Suprapubic skin (tissue), 4 donors: ENCODE measurements at regions not wholly inside any gene's neighbourhood (a gene's known extent, or its start where the extent isn't known, plus 50 kb on each side); places are given as distances from the start of the nearest gene placed in this dataset.

Experiments used
- DNase-seq, 2 donors: peaks; one replicate each; pipeline ENCODE4 v3.0.0-alpha.2; 2019; ENCODE audit warnings: low spot score in 2 of 2
- H3K27ac ChIP-seq: fragments of 200-600 bp; sonication (generic); one replicate; pipeline ENCODE4 v1.5.1; 2019
- H3K27me3 ChIP-seq: fragments of 200-600 bp; sonication (generic); one replicate; pipeline ENCODE4 v1.5.1; 2019
- H3K36me3 ChIP-seq: fragments of 200-600 bp; sonication (generic); one replicate; pipeline ENCODE4 v1.5.1; 2019
- H3K4me1 ChIP-seq: fragments of 200-600 bp; sonication (generic); one replicate; pipeline ENCODE4 v1.5.1; 2019
- H3K4me3 ChIP-seq: fragments of 200-600 bp; sonication (generic); one replicate; pipeline ENCODE4 v1.5.1; 2019; ENCODE audit warnings: mild to moderate bottlenecking
- H3K9me3 ChIP-seq: fragments of 200-600 bp; sonication (generic); one replicate; pipeline ENCODE4 v1.5.1; 2019
- CTCF ChIP-seq, 2 donors: fragments of 200-600 bp in 1 of 2; fragments of 450-650 bp in 1 of 2; sonication (generic) in 1 of 2; IDR thresholded peaks; one replicate each; pipeline ENCODE4 v1.5.1; 2016 to 2019; ENCODE audit warnings: antibody characterized with exemption in 2 of 2, mild to moderate bottlenecking in 1 of 2, moderate library complexity in 1 of 2
- EP300 ChIP-seq: sonication (generic); formaldehyde crosslinking; IDR thresholded peaks from one replicate; pipeline ENCODE4 v1.6.1; 2017; ENCODE audit warnings: antibody characterized with exemption
- POLR2A ChIP-seq, 2 donors: fragments of 450-650 bp; IDR thresholded peaks; one replicate each; pipeline ENCODE4 v1.6.1; 2017; ENCODE audit warnings: antibody characterized with exemption in 2 of 2, mild to moderate bottlenecking in 2 of 2, moderate library complexity in 2 of 2
- POLR2AphosphoS5 ChIP-seq, 3 donors: sonication (generic); formaldehyde crosslinking; IDR thresholded peaks; one replicate each; pipeline ENCODE4 v1.6.1; 2017; ENCODE audit warnings: antibody characterized with exemption in 3 of 3
- WGBS: methylation state at CpG from one replicate; pipeline ENCODE4 v1.1.5; 2018; 5-methylcytosine and 5-hydroxymethylcytosine counted together

- Histone ChIP-seq H3K36me3 (no peaks in the 10 kb centered on the region), H3K4me3 (no peak overlapping the region), H3K27me3 (no peaks in the 10 kb centered on the region), H3K4me1 (peaks cover 10% of the 10 kb centered on the region), H3K9me3 (no peaks in the 10 kb centered on the region), H3K27ac (no peak overlapping the region)
- 80% methylated on average over 1 of the region's 1 CpG for WGBS
- TF ChIP-seq POLR2A (IDR thresholded peaks at IDR 0.05) = no peak
- no peak for TF ChIP-seq EP300
- TF ChIP-seq CTCF (IDR thresholded peaks at IDR 0.05) = no peak
- no peak for TF ChIP-seq POLR2AphosphoS5 (IDR thresholded peaks at IDR 0.05)
- DNase-seq = no peak
These were observed 416.4 kb downstream of the TLE4 start for GRCh38 chr9:79988126-79988525.

- TF ChIP-seq POLR2AphosphoS5 (IDR thresholded peaks at IDR 0.05) = no peak
- no peak for TF ChIP-seq EP300
- no peak for TF ChIP-seq POLR2A (IDR thresholded peaks at IDR 0.05)
- no peak for TF ChIP-seq CTCF (IDR thresholded peaks at IDR 0.05)
- H3K4me3 ChIP-seq = no peak overlapping the region
These were observed 414.7 kb downstream of the TLE4 start for GRCh38 chr9:79986437-79986836.

GRCh38 chr9:79985772-79986171, 414.0 kb downstream of the TLE4 start:
- H3K36me3 ChIP-seq = no peaks in the 10 kb centered on the region
- DNase-seq = no peak
- WGBS = 84% methylated on average over 5 of the region's 5 CpGs
- H3K4me1 ChIP-seq = peaks cover 10% of the 10 kb centered on the region
- no peak overlapping the region for H3K4me3 ChIP-seq
- H3K27ac ChIP-seq = no peak overlapping the region
- no peaks in the 10 kb centered on the region for H3K9me3 ChIP-seq
- no peaks in the 10 kb centered on the region for H3K27me3 ChIP-seq
- TF ChIP-seq EP300 (no peak), POLR2AphosphoS5 (IDR thresholded peaks at IDR 0.05) (no peak), CTCF (IDR thresholded peaks at IDR 0.05) (no peak), POLR2A (IDR thresholded peaks at IDR 0.05) (no peak)

More at GRCh38 chr9:79986437-79986836, 414.7 kb downstream of the TLE4 start:
- DNase-seq = no peak
- 93% methylated on average over 5 of the region's 5 CpGs for WGBS
- Histone ChIP-seq H3K9me3 (no peaks in the 10 kb centered on the region), H3K36me3 (no peaks in the 10 kb centered on the region), H3K27me3 (no peaks in the 10 kb centered on the region), H3K4me1 (peaks cover 10% of the 10 kb centered on the region), H3K27ac (no peak overlapping the region)

GRCh38 chr9:79985264-79985663, 413.5 kb downstream of the TLE4 start:
- Histone ChIP-seq H3K27me3 (no peaks in the 10 kb centered on the region), H3K9me3 (no peaks in the 10 kb centered on the region), H3K4me1 (peaks cover 8% of the 10 kb centered on the region), H3K4me3 (no peak overlapping the region), H3K27ac (no peak overlapping the region), H3K36me3 (no peaks in the 10 kb centered on the region)
- DNase-seq = no peak
- no peak for TF ChIP-seq POLR2AphosphoS5 (IDR thresholded peaks at IDR 0.05)
- WGBS = 92% methylated on average over 7 of the region's 7 CpGs

- 39% methylated on average over 4 of the region's 4 CpGs for WGBS
- no peak for DNase-seq
- no peaks in the 10 kb centered on the region for H3K36me3 ChIP-seq
These were observed 412.8 kb downstream of the TLE4 start for GRCh38 chr9:79984429-79985067.

More at GRCh38 chr9:79984429-79985067, 412.8 kb downstream of the TLE4 start:
- H3K9me3 ChIP-seq = no peaks in the 10 kb centered on the region
- H3K4me3 ChIP-seq = no peak overlapping the region
- no peaks in the 10 kb centered on the region for H3K27me3 ChIP-seq
- no peak for TF ChIP-seq CTCF (IDR thresholded peaks at IDR 0.05)
- TF ChIP-seq POLR2A (IDR thresholded peaks at IDR 0.05) = no peak
- TF ChIP-seq EP300 = no peak
- H3K4me1 ChIP-seq = peaks cover 8% of the 10 kb centered on the region
- H3K27ac ChIP-seq = no peak overlapping the region
